Central memory CD8-positive, alpha-beta T cell (primary cell): ENCODE measurements at regions not wholly inside any gene's neighbourhood (a gene's known extent, or its start where the extent isn't known, plus 50 kb on each side); places are given as distances from the start of the nearest gene placed in this dataset.
"Not testable (repeated sequence)": the region's sequence is repeated elsewhere in the genome, so short reads cannot be mapped to it uniquely, and the experiment has no call there.

Experiments
- ATAC-seq: fragments of 150-1000 bp; cut with Tn5 transposase; replicated peaks from 2 replicates; pipeline ENCODE4 v1.10.0; 2022; ENCODE audit warnings: mild to moderate bottlenecking, moderate FRiP score, moderate number of reproducible peaks; ENCODE audit not compliant: poor library complexity, severe bottlenecking; ENCODE audit errors: extremely low read depth
- DNase-seq, 2 donors: peaks; one replicate each; pipeline ENCODE4 v3.0.0; 2021; ENCODE audit warnings: low spot score in 2 of 2
- H3K27ac Mint-ChIP-seq: one replicate; pipeline ENCODE4 v1.8.0; 2022; ENCODE audit warnings: low read depth, mild to moderate bottlenecking, moderate library complexity, mixed read lengths
- H3K27me3 Mint-ChIP-seq: one replicate; pipeline ENCODE4 v1.8.0; 2022; ENCODE audit warnings: mixed read lengths
- H3K36me3 Mint-ChIP-seq: one replicate; pipeline ENCODE4 v1.8.0; 2022; ENCODE audit warnings: mild to moderate bottlenecking, moderate library complexity, mixed read lengths; ENCODE audit not compliant: insufficient read depth
- H3K4me1 Mint-ChIP-seq: one replicate; pipeline ENCODE4 v1.8.0; 2022; ENCODE audit warnings: mixed read lengths
- H3K4me3 Mint-ChIP-seq: one replicate; pipeline ENCODE4 v1.8.0; 2022; ENCODE audit warnings: mild to moderate bottlenecking, moderate library complexity, mixed read lengths
- H3K9me3 Mint-ChIP-seq: one replicate; pipeline ENCODE4 v1.8.0; 2022; ENCODE audit warnings: mixed read lengths

DNA sequence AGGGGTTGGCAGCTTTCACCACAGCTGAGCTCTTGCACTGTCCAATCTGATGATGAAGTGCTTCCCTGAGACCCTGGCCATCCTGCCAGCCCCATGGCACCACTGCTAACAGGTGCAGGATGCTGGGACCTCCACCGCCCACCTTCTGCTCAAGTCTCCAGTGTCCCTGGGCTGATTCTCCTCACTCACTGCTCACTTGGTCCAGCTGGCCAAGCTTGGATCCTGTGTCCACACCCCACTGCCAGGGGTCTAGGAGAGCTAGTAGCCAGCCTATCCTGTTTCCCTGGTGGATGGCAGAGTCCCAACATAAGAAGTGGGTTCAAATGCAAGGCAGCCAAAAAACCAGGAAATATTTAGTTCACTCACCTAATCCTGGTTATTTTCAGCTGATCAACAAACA lies 217.2 kb upstream of the IRF2BP2 start:
- Mint-ChIP-seq H3K4me1 (peaks cover 8% of the 10 kb centered on the region), H3K36me3 (no peaks in the 10 kb centered on the region), H3K27ac (no peak overlapping the region), H3K4me3 (no peak overlapping the region), H3K9me3 (no peaks in the 10 kb centered on the region), H3K27me3 (peaks cover 13% of the 10 kb centered on the region)
- DNase-seq (no peak), ATAC-seq (no peak)

DNA sequence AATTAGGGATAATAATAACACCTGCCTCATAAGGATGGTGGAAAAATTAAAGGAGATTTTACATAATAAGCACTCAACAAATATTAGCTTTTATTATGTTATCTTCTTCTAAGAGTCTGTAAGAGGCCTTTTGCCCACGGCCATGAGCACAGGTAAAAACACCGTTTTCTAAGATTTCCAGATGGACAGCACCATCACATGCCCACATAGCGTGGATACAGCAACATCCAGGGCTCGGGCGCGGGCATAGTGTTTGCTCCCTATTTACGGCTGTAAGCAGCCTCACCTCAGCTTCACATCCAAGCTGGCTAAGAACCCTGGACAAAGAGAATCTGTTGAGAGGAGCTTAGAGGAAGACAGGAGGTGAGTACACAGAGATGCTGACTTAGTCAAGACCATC lies 216.4 kb upstream of the IRF2BP2 start:
- Mint-ChIP-seq H3K36me3 (no peaks in the 10 kb centered on the region), H3K27ac (no peak overlapping the region), H3K4me1 (peaks cover 8% of the 10 kb centered on the region), H3K4me3 (no peak overlapping the region), H3K9me3 (no peaks in the 10 kb centered on the region), H3K27me3 (peaks cover 13% of the 10 kb centered on the region)
- ATAC-seq (no peak), DNase-seq (no peak)

DNA sequence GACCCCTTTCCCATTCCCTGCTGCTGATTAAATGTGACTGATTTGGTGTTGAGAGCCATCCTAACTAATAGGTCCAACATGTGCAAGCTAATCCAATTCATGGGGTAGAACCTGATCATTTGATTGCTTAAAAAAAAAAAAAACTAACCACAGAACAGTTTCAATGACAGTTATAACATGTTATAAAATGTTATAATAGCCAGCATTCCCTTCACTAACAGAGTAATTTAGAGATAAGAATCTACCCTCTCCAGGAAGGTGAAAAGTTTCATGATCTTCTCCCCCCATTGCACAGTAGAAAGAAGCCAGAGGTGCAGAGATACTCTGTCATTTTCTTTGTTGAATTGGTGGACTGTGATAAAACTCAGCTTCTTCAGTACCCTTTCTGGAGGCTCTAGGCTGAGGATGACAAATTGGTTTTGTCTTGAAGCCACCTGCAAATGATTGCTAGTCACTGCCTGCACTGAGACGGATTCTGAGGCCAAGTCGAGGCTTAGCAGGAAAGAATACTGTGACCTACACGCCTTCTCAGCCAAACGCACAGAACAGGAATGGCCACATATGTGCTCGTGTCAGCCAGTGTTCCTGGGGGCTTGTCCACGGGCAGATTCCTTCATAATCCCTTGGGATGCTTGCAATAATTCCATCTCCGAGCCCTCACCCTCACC lies 215.7 kb upstream of the IRF2BP2 start:
- Mint-ChIP-seq H3K27ac (no peak overlapping the region), H3K4me3 (no peak overlapping the region), H3K36me3 (no peaks in the 10 kb centered on the region), H3K27me3 (peaks cover 13% of the 10 kb centered on the region), H3K4me1 (peaks cover 8% of the 10 kb centered on the region), H3K9me3 (no peaks in the 10 kb centered on the region)
- DNase-seq (no peak), ATAC-seq (no peak)

DNA sequence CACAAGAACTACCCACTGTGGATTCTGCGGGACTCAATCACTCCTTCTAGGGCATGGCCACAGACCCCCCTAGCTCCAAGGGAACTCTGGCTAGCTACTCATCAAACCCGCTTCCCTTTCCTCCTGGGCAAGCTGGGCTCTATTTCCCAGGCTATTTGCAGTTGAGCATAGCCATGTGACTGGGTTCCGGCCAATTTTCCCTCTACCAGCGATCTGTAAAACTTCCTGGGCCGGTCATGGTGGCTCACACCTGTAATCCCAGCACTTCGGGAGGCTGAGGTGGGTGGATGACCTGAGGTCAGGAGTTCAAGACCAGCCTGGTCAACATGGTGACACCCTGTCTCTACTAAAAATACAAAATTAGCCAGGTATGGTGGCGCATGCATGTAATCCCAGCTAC lies 214.9 kb upstream of the IRF2BP2 start:
- not testable (repeated sequence) for H3K4me1 Mint-ChIP-seq, H3K9me3 Mint-ChIP-seq, H3K27ac Mint-ChIP-seq, ATAC-seq, H3K4me3 Mint-ChIP-seq, DNase-seq, H3K36me3 Mint-ChIP-seq
- H3K27me3 Mint-ChIP-seq = peaks cover 13% of the 10 kb centered on the region

DNA sequence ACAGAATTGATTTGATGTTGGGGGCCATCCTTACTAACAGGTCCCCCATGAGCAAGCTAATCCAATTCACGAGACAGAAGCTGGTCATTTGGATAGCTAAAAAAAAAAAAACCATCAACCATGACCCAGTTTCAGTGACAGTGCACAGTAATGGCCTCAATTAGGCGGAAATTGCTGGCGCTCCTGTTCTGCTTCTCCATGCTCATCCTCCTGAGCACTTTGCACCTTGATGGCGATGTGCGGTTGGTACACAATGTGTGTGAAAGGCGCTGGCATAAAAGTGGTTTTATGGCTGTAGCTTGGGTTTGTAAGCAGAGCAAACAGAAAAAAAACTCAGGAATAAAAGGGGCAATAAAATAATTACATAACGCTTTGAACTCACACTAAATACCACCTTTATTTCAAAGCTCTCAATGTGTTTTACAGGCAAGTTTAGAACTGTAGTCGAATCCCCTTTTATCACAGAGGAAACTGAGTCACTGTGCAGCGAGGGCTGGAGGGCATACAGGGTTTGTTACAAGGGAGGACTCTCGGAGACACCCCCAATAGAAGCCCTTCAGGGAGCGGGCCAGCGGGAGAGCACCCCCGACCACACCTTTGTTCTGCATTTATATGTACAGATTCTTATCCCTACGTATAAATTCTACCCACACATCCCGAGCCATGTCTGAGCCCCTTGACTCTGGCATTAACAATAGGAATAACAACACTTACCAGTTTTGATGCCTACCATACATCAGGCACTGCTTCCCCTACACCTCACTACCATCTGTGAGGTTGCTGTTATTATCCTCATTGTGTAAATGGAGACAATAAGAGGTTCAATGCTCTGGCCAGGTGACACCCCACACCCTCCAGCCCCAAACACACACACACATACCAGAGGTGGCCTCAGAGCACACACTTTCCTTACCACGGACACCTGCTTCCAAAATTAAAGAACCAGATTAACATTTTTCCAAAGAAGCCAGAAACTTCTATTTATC lies 213.5 kb upstream of the IRF2BP2 start:
- Mint-ChIP-seq H3K4me1 (no peaks in the 10 kb centered on the region), H3K9me3 (no peaks in the 10 kb centered on the region), H3K27me3 (peaks cover 13% of the 10 kb centered on the region), H3K36me3 (no peaks in the 10 kb centered on the region), H3K4me3 (no peak overlapping the region), H3K27ac (no peak overlapping the region)
- DNase-seq (no peak), ATAC-seq (no peak)

DNA sequence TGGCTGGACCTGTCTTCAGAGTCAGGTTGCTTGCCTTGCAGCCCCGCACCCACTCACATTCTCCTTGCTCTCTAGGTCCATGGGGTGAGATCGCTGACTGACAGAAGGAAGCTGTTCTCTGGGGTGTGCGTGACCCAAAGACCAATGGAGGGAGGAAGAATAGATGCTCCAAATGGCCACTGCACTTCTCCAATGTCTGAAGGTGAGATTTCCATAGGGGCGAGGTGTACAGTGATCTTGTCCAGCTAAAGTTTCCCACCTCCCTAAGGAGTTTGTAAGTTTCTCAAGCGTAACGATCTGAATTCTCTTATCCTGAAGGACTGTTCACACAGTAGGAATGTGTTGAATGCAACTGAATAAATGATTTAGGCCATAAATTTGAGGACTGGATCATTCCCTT lies 211.9 kb upstream of the IRF2BP2 start:
- no peak overlapping the region for H3K27ac Mint-ChIP-seq
- no peaks in the 10 kb centered on the region for H3K9me3 Mint-ChIP-seq
- DNase-seq = no peak
- H3K4me1 Mint-ChIP-seq = no peaks in the 10 kb centered on the region
- H3K4me3 Mint-ChIP-seq = no peak overlapping the region
- peaks cover 5% of the 10 kb centered on the region for H3K27me3 Mint-ChIP-seq
- no peak for ATAC-seq
- no peaks in the 10 kb centered on the region for H3K36me3 Mint-ChIP-seq

DNA sequence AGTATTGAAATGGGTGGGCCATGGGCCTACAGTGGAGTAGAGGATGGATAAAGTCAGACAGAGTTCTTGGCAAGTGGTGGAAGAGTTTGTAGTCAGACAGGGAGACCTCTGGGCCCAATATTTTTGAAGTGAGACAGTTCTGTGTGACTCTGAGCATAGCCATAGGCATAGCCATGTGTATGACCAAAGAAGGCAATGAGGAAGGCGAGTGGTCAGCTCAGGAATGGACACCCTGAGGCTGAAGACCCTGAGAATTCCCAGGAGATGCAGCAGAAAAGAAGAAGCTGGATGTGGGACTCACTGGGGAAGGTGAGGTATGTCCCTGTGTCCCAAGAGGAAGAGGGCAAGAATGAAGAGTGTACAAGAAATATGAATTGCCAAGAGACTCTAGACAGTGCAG lies 210.6 kb upstream of the IRF2BP2 start:
- ATAC-seq (no peak), DNase-seq (no peak)
- no peak overlapping the region for H3K4me3 Mint-ChIP-seq
- no peaks in the 10 kb centered on the region for H3K27me3 Mint-ChIP-seq
- H3K27ac Mint-ChIP-seq = no peak overlapping the region
- no peaks in the 10 kb centered on the region for H3K9me3 Mint-ChIP-seq
- H3K4me1 Mint-ChIP-seq = no peaks in the 10 kb centered on the region
- no peaks in the 10 kb centered on the region for H3K36me3 Mint-ChIP-seq

DNA sequence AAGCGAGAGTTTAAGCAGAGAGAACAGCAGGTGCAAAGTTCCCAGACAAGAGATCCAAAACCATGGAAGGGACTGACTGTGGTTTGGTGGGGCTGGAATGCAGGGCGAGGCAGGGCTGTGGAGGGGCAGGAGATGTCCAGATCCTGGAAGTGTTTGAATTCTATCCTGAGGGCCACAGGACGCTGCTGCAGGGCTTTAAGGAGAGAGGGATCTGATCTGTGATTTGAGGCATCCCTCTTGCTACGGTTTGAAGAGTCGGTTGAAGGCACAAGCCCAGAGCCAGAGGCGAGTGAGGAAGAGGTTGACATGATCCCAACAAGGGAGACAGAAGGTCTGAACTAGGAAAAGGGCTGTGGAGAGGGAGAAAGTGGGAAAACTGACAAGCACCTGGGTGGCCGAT lies 209.9 kb upstream of the IRF2BP2 start:
- H3K4me3 Mint-ChIP-seq, DNase-seq, H3K9me3 Mint-ChIP-seq, H3K4me1 Mint-ChIP-seq, ATAC-seq, H3K27me3 Mint-ChIP-seq, H3K36me3 Mint-ChIP-seq, H3K27ac Mint-ChIP-seq: not testable (repeated sequence)

DNA sequence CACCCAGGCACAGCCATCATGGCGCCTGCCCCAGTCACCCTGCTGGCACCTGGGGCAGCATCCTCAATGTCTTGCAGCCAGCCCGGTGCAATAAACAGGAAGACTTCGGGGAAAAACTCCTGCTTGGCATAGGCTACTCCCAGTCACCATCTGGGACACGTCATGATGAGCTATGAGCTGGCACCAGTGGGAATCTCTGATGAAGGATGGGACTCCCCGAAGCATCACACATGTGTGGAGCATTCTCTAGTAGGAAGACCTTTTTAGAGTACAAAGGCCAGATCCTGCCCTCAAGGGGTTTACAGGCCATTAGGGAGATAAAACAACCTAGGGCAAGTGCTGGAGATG lies 208.0 kb upstream of the IRF2BP2 start:
- not testable (repeated sequence) for H3K27me3 Mint-ChIP-seq, H3K27ac Mint-ChIP-seq, H3K4me1 Mint-ChIP-seq, H3K4me3 Mint-ChIP-seq, H3K9me3 Mint-ChIP-seq, DNase-seq, ATAC-seq, H3K36me3 Mint-ChIP-seq

DNA sequence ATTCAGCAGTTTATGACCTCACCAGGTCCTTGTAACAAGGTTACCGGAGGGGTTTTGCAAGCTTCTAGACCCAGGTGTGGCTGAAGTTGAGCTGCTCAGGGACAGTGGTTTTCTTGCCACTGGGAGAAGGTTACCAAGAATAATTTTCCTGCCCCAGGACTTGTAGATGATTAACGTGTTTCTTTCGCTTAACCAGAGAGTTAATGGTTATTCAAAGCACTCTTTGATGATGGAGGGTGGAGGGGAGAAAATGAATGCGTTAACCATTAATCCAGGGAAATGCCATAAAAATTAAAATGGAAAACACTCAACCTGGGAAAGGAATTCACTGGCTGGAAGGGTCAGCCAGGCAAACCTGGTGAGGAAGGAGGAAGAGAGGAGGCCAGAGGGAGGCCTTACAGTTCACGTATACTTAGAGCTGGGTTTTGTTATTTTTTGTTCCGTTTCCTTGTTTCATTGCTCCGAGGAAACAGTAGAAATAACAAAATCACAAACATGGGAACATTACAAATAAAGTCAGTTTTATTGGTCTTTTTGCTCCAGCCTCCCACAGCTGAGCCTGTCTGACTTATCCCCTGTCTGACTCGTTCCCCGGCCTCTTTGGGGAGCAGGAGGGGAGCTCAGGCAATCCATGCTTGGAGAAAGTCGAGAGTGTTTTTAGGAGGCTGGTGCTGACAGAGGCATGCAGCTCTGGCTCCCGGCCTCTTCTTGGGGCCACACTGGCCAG lies 207.5 kb upstream of the IRF2BP2 start:
- DNase-seq, H3K27ac Mint-ChIP-seq: not testable (repeated sequence)

DNA sequence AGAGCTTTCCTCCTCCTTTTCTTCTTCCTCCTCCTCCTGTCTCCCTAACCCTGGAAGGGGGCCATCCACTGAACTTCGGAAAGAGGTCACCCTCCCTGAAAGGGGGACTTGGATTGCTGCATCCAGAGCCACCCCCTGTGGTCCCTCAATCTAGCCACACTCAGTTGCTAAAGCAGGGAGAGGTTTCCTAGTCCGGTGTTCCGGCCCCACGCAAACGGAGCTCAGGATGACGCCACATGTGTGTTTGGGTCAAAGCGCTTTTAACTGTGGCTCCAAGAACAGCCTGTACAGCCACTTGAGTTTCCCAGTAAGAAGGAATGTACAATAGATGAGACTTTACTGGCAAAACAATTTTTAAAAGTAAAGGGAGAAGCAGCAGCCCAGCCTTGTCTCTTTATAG lies 206.9 kb upstream of the IRF2BP2 start:
- H3K27me3 Mint-ChIP-seq, H3K4me3 Mint-ChIP-seq, H3K27ac Mint-ChIP-seq, H3K4me1 Mint-ChIP-seq, ATAC-seq, H3K36me3 Mint-ChIP-seq, DNase-seq, H3K9me3 Mint-ChIP-seq: not testable (repeated sequence)

More for the DNA sequence above, 207.5 kb upstream of the IRF2BP2 start:
- not testable (repeated sequence) for H3K27me3 Mint-ChIP-seq, H3K9me3 Mint-ChIP-seq, H3K36me3 Mint-ChIP-seq, H3K4me1 Mint-ChIP-seq, H3K4me3 Mint-ChIP-seq, ATAC-seq

DNA sequence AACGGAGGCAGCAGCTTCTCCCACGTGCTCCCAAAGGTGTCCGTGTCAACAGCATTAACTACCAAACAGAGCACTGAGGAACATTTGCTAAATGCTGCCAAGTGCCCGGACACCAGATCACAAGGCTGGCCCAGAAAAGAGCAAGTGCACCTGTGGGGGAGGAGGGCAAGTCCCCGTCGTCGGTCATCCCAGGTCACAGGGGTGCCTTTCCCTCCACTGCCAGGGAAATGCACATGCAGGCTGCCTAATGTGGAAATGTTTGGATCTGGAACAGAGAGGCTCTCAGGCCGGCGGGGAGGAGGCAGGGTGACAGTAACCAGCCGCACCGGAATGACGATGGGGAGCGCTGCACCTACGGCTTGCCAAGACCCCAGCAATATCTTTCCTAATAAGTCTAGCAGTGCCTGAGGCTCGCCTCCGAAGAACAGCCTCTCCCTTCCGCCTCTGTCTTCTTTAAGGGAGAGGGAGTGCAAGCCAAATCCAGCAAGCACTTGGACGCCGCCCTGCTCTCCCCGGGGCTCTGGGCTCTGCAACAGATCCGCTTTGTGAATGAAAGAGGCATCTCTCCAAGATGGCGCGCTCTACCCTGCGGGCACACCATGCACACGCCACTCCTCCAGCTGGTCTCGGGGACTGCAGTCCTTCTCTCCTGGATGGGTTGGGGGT lies 206.3 kb upstream of the IRF2BP2 start:
- H3K27me3 Mint-ChIP-seq, DNase-seq, H3K4me3 Mint-ChIP-seq, ATAC-seq, H3K9me3 Mint-ChIP-seq, H3K36me3 Mint-ChIP-seq, H3K4me1 Mint-ChIP-seq, H3K27ac Mint-ChIP-seq: not testable (repeated sequence)
